ENCODE measurements at regions not wholly inside any gene's neighbourhood (a gene's known extent, or its start where the extent isn't known, plus 50 kb on each side); places are given as distances from the start of the nearest gene placed in this dataset.

DNA sequence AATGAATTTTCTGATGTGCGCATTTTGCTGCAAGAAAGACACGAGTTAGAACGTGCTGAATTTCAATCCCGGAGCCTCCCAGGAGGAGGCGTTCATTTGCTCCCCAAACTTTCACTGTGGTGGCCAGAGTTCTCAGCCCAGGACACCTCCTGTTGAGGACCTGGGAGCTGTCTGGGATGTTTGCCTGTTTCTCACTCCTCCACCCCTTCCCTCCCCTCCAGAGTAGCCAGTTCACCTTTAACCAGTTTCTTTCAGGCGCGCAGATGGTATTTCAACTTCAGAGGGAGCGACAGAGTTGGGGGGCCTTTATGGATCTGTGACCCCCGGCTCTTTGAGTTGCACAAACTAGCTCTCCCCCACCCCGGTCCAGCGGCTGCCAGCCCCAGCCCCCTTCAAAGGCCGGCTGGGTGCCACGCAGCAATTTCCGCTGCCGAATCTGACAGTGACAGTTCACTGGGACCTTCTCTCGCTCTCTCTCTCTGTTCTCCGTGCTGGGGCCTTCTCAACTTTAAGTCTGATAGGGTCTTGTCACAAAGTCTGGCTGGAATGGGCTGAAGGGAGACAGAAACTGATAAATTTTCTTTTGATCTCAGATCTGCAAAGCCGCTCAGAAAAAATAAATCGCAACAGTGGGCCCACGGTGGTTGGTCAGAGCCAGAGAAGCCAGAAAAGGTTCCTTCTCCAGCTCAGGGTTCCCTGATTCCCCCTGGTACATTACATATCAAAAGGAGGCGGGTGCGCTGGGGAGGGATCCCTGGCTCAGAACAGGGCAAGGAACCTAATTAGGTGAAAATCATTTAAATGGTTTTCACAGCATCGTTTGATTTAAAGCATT is 100.0 kb upstream of the STX18 start:
- no peak for DNase-seq

DNA sequence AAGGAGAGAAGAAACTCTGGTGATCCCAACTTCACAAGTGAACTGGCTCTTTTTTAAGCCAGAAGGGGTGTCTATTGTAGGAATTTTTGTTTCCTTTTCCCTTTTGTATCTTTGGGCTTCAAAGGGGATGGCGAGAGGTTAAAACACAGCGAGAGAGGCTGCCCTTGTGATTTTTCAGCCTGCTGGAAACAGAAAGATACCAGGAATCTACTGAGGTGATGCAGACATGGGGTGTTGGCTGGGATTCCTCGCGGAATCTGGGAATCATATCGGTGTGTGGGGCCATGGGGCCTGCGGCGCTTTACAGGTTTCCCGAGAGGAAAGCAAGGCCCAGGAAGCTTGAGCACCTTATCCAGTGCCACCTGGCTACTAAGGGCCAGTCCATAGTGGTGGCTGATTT is 99.4 kb upstream of the STX18 start:
- no peak for DNase-seq

DNA sequence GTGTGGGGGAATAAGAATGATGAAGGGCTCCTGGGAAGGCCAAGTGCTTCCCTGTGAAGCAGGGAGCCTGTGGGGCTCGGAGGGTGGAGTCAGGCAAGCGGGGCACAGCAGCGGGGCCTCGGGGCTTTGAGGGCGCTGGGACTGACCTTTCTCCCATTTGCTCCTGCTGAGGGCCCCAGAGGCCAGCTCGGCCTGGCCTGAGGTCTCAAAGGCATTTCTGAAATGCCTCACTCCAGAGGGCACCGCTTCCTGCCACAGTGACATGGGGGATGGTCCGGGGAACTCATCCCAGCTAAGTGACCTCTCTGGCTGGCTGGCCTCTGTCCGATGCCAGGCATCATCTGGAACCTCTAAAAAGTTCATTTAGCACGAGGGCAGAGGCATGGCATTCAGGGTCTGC is 98.8 kb upstream of the STX18 start:
- DNase-seq, result no peak

DNA sequence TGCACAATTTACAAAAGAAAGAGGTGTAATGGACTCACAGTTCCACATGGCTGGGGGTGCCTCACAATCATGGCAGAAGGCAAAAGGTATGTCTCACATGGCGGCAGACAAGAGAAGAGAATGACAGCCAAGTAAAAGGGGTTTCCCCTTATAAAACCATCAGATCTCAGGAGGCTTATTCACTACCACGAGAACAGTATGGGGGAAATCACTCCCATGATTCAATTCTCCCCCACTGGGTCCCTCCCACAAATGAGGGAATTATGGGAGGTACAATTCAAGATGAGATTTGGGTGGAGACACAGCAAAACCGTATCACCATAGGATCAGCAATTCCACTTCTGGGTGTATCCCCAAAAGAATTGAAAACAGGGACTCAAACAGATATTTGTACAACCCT is 97.5 kb upstream of the STX18 start:
- no peak for DNase-seq

DNA sequence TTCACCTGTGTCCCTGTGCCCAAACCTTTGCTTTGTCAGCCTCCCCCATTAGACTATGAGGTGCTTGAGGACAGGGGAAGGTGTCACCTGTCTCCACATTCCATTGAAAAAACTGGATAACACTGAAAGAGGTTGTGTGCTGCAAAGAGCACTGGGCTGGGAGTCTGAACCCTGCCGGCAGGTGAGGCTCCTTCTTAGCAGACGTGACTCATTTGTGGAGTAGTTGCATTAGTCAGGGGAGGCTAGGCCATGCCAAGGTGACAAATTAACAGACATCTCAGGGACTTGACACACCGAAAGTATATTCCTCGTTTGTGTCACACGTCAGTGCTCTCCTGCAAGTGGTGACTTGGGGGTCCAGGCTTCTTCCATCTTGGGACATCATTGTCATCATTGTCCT is 95.9 kb upstream of the STX18 start:
- DNase-seq, result no peak

DNA sequence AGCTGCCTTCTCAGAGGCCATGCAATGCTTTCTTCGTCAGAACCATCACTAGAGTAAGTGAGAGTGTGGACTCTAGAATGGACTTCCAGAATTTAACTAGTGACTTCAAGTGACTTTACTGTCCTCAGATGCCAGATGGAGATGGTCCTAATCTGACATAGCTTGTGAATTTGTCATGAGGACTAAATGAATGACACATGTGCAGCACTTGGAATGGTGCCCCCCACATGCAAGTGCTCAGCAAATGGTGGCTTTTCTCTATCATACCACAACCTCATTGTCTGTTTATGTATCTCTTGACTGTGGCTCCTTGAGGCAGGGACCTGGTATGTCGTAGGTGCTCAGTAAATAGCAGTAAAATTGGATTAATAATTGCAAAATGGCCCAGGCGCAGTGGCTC is 91.6 kb upstream of the STX18 start:
- DNase-seq, result no peak

DNA sequence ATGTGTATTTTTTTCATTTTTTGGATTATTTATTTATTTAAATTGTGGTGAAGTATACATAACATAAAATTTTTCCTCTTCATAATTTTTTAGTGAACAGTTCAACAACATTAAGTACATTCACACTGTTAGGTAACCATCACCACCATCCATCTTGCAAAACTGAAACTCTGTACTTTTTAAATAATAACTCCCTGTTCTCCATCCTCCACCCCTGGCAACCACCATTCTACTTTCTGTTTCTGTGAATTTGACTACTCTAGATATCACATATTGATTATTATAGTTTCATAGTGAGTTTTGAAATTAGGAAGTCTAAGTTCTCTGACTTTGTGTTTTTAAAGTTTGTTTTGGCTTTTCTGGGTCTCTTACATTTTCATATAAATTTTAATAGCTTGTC is 89.3 kb upstream of the STX18 start:
- no peak for DNase-seq

DNA sequence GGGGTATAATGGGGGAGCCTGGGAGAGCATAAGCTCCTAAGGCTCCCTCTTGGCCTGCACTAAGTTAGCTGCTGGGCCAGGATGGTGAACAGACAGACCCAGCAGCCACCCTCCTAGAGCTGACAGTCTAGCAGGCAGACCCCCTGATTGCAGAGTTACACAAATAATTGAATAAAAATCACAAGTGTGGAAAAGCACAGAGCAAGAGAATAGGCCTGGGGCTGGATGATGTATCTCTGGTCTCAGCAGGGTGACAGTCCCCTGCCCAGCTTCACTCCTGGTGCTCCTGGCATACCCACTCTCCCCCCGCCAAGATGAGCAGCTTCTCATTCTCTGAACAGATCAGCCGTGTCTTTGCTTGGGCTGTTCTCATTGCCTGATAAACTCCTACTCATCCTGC is 86.1 kb upstream of the STX18 start:
- DNase-seq, result no peak

DNA sequence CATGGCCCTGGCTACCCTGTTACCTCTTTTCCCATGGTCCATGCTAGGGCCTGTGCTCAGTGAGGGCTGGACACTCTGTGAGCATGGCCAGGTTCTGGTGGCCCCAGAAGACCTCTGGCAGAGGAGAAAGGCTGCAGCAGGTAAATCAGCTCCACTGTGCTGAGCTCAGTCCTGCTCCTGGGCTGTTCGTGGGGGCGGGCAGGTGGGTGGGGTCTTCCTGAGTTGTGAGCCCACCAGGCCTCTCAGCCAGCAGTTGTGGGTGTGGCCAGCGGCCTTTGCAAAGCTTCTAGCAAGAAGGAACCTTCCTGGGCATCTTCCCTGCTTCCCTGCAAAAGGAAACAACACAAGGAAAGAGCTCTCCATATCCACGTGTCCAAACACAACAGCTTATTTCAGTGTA is 85.3 kb upstream of the STX18 start:
- DNase-seq, result no peak

DNA sequence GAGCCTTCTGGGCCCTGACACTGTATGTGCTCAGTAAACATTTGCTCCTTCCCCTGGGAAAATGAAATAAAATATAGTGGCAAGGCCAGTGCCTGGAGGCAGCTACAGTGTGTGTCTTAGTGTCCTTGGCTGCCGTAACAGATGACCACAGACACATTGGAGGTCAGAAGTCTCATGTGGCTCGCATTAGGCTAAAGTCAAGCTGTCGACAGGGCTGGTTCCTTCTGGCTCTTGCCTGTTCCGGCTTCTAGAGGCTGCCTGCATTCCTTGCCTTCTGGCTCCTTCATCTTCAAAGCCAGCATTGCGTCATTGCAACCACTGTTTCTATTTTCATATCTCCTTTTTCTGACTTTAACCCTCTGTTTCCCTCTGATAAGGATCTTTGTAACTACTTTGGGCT is 83.6 kb upstream of the STX18 start:
- DNase-seq, result no peak

DNA sequence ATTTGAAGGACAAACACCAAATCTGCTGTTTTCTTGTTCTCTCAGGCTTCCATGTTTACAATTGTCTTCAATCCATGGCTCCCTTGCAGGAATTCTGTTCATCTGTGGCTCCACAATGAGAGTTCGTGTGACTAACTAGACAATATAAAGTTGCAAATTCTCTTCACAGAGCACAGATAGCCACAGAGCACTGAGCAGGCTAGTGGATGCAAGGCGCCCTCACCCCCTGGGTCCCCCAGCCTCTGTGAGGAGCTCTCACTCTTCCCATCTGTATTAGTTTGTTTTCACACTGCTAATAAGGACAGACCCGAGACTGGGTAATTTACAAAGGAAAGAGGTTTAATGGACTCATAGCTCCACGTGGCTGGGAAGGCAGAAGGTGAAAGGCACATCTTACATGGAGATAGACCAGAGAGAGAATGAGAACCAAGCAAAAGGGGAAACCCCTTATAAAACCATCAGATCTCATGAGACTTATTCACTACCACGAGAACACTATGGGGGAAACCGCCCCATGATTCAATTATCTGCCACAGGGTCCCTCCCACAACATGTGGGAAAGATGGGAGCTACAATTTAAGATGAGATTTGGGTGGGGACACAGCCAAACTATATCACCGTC is 82.5 kb upstream of the STX18 start:
- no peak for DNase-seq

DNA sequence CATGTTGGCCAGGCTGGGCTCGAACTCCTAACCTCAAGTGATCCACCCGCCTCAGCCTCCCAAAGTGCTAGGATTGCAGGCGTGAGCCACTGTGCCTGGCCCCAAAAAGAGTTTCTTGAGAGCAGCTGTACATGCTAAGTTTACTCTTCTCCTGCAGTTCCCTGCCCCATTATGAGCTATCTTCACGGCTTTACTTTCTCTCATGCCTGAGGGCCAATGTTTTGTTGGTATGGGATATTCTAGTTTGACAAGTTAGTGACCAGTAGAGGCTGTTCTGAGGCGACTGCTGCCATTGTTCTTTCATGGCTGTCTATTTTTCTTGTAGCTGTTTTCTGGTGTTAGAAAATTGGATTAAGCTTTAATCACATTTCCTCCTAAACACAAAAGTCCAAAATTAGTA is 78.0 kb upstream of the STX18 start:
- no peak for DNase-seq

DNA sequence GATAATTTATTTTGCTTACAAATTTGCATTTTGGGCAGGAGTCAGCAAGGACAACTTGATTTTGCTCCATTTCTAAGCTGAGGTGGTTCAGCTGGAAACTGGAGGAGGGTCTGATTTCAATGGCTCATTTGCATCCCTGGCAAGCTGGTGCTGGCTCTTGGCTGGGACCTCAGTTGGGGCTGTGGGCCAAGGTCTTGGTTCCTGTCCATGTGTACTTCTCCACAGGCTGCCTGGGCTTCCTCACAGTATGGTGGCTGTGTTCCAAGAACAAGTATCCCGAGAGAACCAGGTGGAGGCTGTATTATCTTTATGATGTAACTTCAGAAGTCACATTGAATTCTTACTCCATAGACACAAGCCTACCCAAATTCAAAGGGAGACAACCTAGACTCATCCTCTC is 77.0 kb upstream of the STX18 start:
- DNase-seq, result peak in 11 of 58 donors; percentile 1 to 45 (median 6)

DNA sequence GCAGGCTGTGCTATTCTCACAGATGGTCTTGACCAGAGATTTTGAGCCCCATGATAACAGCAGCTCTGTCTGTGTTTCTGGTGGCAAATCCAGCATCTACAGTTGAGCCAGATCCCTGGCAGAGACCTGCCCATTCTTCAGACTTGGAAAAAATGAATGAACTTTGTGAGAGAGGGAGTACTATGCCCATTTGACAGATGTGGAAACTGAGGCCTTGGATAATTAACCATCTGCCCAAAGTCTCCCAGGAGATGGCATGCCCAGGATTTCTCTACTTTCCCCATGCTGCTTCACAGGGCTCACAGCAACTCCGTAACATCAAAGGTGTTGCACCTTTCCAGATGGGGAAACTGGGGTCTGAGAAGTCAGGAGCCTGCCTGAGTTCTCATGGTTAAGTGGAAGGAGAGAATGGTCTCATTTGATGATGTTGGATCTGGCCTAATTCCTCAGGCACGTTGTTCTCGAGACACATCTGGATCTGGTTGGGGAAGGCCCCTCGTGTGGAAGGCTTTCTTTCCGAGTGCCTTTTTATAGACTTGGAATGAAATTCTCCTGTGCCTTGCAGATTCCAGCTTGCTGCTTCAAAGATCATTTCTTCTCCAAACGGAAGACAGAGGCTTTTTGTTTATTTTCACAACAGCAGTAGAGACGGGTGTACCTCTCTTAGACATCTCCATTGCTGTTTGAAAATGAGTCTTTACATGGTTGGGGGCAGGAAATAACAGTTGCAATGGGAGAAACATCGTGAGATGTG is 73.3 kb upstream of the STX18 start:
- DNase-seq, result no peak

DNA sequence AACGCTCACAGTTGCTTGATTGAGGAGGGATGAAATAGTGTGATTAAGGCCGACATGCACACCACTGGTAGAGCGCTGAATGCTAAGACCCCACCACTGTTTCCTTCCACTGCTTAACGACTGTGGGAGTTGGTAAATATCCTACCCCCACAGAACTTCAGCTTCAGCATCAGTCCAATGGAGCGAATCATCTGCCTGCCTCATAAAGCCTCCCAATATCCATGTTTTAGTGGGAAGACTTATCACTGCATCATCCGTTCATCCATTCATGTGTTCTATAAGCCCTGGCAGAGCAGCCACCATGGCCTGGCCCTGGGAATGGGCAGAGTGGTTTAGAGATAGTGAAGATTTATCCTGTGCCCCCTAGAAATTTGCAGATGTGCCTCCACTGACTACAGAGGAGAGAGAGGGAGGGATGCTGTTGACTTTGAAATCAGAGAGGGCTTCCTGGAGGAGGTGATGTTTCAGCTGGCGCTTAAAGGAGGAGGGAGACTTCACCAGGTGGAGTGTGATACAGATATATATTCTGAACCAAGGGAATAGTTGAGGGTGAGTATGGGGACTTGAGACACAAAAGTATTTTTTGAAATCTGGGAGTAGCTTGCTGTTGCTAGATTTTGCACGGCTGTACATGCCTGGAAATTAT is 71.9 kb upstream of the STX18 start:
- DNase-seq, result no peak

DNA sequence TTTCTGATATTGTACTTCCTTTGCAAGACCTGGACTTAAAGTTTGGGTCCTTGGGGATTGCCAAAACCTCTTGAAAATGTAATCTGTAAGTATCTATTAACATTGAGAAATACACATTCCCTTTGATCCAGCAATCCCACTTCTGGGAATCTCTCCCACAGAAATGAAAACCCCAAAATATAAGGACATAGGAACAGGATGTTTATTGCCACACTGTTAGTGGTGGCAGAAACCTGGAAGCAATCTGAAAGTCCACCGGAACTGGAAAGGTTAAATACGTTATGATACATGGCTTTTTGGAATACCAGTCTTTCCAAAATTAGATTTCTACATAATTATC is 71.2 kb upstream of the STX18 start:
- no peak for DNase-seq

DNA sequence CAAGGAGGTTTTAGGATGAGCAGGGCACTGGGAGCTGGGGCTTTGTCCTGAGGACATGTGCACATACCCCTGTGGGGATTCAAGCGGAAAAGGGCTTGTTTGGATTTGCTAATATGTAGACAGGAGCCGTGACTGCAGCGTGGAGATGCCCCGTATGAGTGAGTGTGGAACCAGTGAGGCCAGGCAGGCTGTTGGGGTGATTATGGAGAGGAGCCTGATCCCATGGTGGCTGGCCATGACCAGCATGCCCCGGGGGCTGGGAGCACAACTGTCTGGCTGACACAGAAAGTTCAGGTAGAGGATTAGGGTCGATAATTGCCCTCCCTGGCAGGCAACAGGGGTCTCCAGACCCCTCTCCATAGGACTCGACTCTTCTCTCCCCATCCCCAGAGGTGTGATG is 68.8 kb upstream of the STX18 start:
- DNase-seq, result no peak

DNA sequence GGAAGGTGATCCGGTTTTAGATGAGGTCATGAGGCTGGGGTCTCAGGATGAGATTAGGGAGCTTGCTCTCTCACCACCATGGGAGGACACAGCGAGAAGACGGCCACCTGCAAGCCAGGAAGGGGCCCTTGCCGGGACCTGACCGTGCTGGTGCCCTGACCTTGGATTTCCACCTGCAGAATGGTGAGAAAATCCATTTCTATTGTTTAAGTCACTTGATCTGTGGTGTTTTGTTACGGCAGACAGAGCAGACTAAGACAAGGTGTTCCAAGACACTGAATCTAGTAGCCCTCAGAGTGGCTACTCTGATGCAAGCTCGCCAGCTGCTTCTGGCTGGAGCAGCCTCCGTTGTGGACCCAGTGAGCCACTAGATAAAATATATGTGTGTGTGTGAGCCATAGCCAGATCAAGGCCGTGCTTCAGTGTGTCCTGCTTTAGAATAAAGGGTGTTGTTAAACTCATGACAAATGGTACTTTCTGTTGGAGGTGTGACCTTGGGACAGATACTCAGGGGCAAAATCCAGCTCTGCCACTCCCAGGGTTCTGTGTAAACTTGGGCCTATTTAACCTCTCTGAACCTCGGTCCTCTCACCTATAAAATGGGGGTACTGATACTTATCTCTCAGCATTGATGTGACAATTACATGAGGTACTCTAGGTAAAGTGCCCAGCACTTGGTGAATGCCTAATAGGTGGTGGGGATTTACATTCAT is 67.9 kb upstream of the STX18 start:
- no peak for DNase-seq

DNA sequence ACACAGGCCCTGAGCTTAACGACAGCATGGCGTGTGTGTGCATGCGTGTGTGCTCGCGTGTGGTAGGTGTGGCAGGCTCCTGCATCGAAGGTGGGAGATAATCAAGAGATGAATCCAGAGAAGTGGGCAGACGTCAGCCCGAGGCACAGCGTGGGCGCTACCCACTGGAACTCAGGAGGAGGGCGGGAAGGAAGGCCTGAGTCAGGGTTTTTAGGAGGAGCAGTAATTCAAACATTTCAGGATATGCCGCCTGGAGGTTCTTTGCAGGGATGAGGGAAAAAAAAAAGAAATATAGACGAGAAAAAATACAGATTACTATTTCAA is 66.3 kb upstream of the STX18 start:
- peak in 1 of 58 donors; percentile 56 for DNase-seq

DNA sequence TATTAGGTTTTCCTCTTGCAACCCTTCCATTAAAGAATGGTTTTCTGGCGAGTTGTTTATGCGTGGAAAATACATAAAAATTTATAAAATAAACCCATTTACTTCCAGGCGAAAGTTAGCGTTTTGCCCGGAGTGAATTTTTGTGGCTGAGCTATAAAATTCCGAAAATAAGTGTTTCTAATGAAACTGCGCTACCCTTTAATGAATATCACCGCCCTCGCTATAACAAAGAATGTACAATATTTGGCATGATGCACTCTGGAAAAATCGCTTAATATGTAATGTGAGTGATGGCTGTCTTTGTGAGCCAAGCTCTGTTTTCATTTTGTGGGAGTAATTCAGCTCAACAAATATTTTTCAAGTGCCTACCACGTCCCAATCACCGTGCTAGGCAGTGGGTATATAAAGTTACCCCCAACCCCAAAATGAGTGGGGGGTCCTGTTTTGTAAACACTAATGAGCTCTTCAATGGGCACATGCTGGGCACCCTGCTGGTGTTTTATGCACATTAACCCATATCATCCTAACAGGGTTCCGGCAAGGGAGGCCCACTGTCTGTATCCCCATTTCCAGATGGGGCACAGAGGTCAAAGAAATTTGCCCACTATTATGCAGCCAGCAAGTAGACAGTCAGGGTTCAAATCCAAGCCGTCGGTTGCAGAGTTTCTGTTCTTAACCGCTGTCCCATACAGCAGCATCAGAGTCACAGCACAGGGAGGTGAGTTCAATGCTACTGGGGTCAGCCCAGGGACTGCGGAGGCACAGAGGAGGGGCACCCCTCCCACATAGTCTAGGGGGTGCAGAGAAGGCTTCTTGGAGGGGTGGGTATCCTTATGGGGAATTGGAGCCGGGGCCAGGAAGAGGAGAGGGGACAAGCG is 65.7 kb upstream of the STX18 start:
- no peak for DNase-seq

DNA sequence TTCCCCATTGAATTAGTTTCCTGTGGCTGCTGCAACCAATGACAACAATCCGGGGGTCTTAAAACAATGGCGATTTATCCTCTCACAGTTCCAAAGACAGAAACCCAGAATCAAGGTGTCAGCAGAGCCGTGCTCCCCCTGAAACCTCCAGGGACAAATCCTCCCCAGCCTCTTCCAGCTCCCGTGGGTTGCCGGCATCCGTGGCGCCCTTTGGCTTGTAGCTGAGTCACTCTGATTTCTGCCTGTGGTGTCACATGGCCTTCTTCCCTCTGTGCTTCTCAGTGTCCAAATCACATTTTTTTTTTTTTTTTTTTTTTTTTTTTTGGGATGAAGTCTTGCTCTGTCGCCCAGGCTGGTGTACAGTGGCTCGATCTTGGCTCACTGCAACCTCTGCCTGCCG is 64.5 kb upstream of the STX18 start:
- DNase-seq, result no peak

Measured in anterior cingulate cortex (tissue), 58 donors.